ENCODE measurements at regions not wholly inside any gene's neighbourhood (a gene's known extent, or its start where the extent isn't known, plus 50 kb on each side); places are given as distances from the start of the nearest gene placed in this dataset.

- TF ChIP-seq CTCF (conservative IDR thresholded peaks at IDR 0.05), result no peak
- TF ChIP-seq ZFX (IDR thresholded peaks at IDR 0.05), result no peak
These were observed 352.1 kb upstream of the GATB start for GRCh38 chr4:152112887-152113286.
